H9 (cell line): ENCODE measurements at regions not wholly inside any gene's neighbourhood (a gene's known extent, or its start where the extent isn't known, plus 50 kb on each side); places are given as distances from the start of the nearest gene placed in this dataset.

Experiments used
- DNase-seq: peaks from one replicate; pipeline ENCODE4 v3.0.0-alpha.2; 2017
- H2AFZ ChIP-seq: one replicate; pipeline ENCODE4 v1.6.1; 2013; ENCODE audit warnings: mild to moderate bottlenecking, low read length, control low read depth, moderate library complexity
- H2AK5ac ChIP-seq: 2 replicates; pipeline ENCODE4 v1.6.1; 2013; ENCODE audit warnings: low read length, control low read depth, mixed read lengths; ENCODE audit not compliant: insufficient read length
- H2BK120ac ChIP-seq: one replicate; pipeline ENCODE4 v1.6.1; 2013; ENCODE audit warnings: low read depth, mild to moderate bottlenecking, low read length, control low read depth, inconsistent platforms; ENCODE audit not compliant: poor library complexity, severe bottlenecking
- H2BK12ac ChIP-seq: 2 replicates; pipeline ENCODE4 v1.6.1; 2013; ENCODE audit warnings: low read length, control low read depth, mixed read lengths, low read depth; ENCODE audit not compliant: insufficient read length
- H2BK15ac ChIP-seq: 2 replicates; pipeline ENCODE4 v1.6.1; 2013; ENCODE audit warnings: low read depth, low read length, control low read depth
- H2BK20ac ChIP-seq: one replicate; pipeline ENCODE4 v1.6.1; 2013; ENCODE audit warnings: low read depth, mild to moderate bottlenecking, low read length, control low read depth, inconsistent platforms; ENCODE audit not compliant: poor library complexity, severe bottlenecking
- H2BK5ac ChIP-seq: 2 replicates; pipeline ENCODE4 v1.6.1; 2013; ENCODE audit warnings: low read length, control low read depth, mixed read lengths; ENCODE audit not compliant: insufficient read length
- H3K14ac ChIP-seq: 2 replicates; pipeline ENCODE4 v1.6.1; 2013; ENCODE audit warnings: low read length, control low read depth; ENCODE audit not compliant: insufficient read depth
- H3K18ac ChIP-seq: 2 replicates; pipeline ENCODE4 v1.6.1; 2013; ENCODE audit warnings: low read depth, mild to moderate bottlenecking, mixed read lengths, low read length, control low read depth; ENCODE audit not compliant: insufficient read length
- H3K23ac ChIP-seq: 2 replicates; pipeline ENCODE4 v1.6.1; 2013; ENCODE audit warnings: low read length, control low read depth, mixed read lengths, low read depth; ENCODE audit not compliant: insufficient read length
- H3K23me2 ChIP-seq: 2 replicates; pipeline ENCODE4 v1.6.1; 2013; ENCODE audit warnings: low read depth, mild to moderate bottlenecking, mixed read lengths, low read length, control low read depth; ENCODE audit not compliant: insufficient read length, poor library complexity, severe bottlenecking
- H3K27ac ChIP-seq: 2 replicates; pipeline ENCODE4 v1.5.1; 2013; ENCODE audit warnings: low read length, control low read depth, mixed read lengths, low read depth; ENCODE audit not compliant: insufficient read length
- H3K27me3 ChIP-seq: 2 replicates; pipeline ENCODE4 v1.6.1; 2013; ENCODE audit warnings: low read length, control low read depth, inconsistent platforms; ENCODE audit not compliant: insufficient read depth
- H3K4ac ChIP-seq: 2 replicates; pipeline ENCODE4 v1.6.1; 2013; ENCODE audit warnings: low read depth, mild to moderate bottlenecking, control low read depth, inconsistent platforms, low read length, moderate library complexity
- H3K4me1 ChIP-seq: 2 replicates; pipeline ENCODE4 v1.6.1; 2013; ENCODE audit warnings: low read length, control low read depth, inconsistent platforms; ENCODE audit not compliant: insufficient read depth
- H3K4me2 ChIP-seq: 2 replicates; pipeline ENCODE4 v1.6.1; 2013; ENCODE audit warnings: low read length, control low read depth, mixed read lengths; ENCODE audit not compliant: insufficient read length, insufficient read depth
- H3K56ac ChIP-seq: 2 replicates; pipeline ENCODE4 v1.6.1; 2013; ENCODE audit warnings: low read depth, mild to moderate bottlenecking, mixed read lengths, low read length, control low read depth; ENCODE audit not compliant: insufficient read length
- H3K79me1 ChIP-seq: 2 replicates; pipeline ENCODE4 v1.6.1; 2013; ENCODE audit warnings: low read depth, mild to moderate bottlenecking, moderate library complexity, low read length, control low read depth, inconsistent platforms; ENCODE audit not compliant: insufficient read depth, poor library complexity, severe bottlenecking
- H3K79me2 ChIP-seq: 2 replicates; pipeline ENCODE4 v1.6.1; 2013; ENCODE audit warnings: low read length, control low read depth, inconsistent platforms; ENCODE audit not compliant: insufficient read depth
- H3K9ac ChIP-seq: 2 replicates; pipeline ENCODE4 v1.6.1; 2013; ENCODE audit warnings: low read length, control low read depth, mixed read lengths; ENCODE audit not compliant: insufficient read length; ENCODE audit errors: extremely low read depth
- H3K9me3 ChIP-seq: one replicate; pipeline ENCODE4 v1.6.1; 2013; ENCODE audit warnings: low read depth, low read length, inconsistent platforms; ENCODE audit not compliant: control insufficient read depth
- H3T11ph ChIP-seq: one replicate; pipeline ENCODE4 v1.6.1; 2013; ENCODE audit warnings: mild to moderate bottlenecking, low read length, control low read depth, inconsistent platforms
- H4K20me1 ChIP-seq: one replicate; pipeline ENCODE4 v1.6.1; 2013; ENCODE audit not compliant: control insufficient read depth, insufficient read length, insufficient read depth
- H4K5ac ChIP-seq: 2 replicates; pipeline ENCODE4 v1.6.1; 2013; ENCODE audit warnings: low read depth, mild to moderate bottlenecking, mixed read lengths, low read length, control low read depth; ENCODE audit not compliant: insufficient read length
- H4K8ac ChIP-seq: replicated peaks from 2 replicates; pipeline ENCODE4 v1.6.1; 2013; ENCODE audit warnings: low read length, control low read depth, mixed read lengths, low read depth; ENCODE audit not compliant: insufficient read length
- H4K91ac ChIP-seq: 2 replicates; pipeline ENCODE4 v1.6.1; 2013; ENCODE audit warnings: low read depth, mild to moderate bottlenecking, moderate library complexity, mixed read lengths, low read length, control low read depth; ENCODE audit not compliant: insufficient read length
- H3K27ac Mint-ChIP-seq, 3 experiments: 2 replicates in 2 of 3; 3 replicates in 1 of 3; pipeline ENCODE4 v1.8.0; 2020 to 2021; ENCODE audit warnings: mixed read lengths in 3 of 3, mild to moderate bottlenecking in 1 of 3, moderate library complexity in 1 of 3
- H3K27me3 Mint-ChIP-seq: 2 replicates; pipeline ENCODE4 v1.8.0; 2021; ENCODE audit warnings: low read depth, mild to moderate bottlenecking, moderate library complexity, mixed read lengths
- H3K36me3 Mint-ChIP-seq, 3 experiments: 2 replicates in 2 of 3; 3 replicates in 1 of 3; pipeline ENCODE4 v1.8.0; 2020 to 2021; ENCODE audit warnings: low read depth in 3 of 3, mixed read lengths in 3 of 3; ENCODE audit not compliant: insufficient read depth in 1 of 3
- H3K4me1 Mint-ChIP-seq, 2 experiments: 2 replicates each; pipeline ENCODE4 v1.8.0; 2020; ENCODE audit warnings: mixed read lengths in 2 of 2
- H3K4me3 Mint-ChIP-seq, 2 experiments: 2 replicates in 1 of 2; 3 replicates in 1 of 2; pipeline ENCODE4 v1.8.0; 2020 to 2021; ENCODE audit warnings: mild to moderate bottlenecking in 2 of 2, mixed read lengths in 2 of 2, moderate library complexity in 1 of 2
- H3K9me3 Mint-ChIP-seq, 2 experiments: 2 replicates in 1 of 2; 3 replicates in 1 of 2; pipeline ENCODE4 v1.8.0; 2020; ENCODE audit warnings: mild to moderate bottlenecking in 2 of 2, mixed read lengths in 2 of 2, moderate library complexity in 1 of 2
- CTCF ChIP-seq: fragments of 200-600 bp; sonication (generic); conservative IDR thresholded peaks from 3 replicates; pipeline ENCODE4 v1.8.0; 2021; ENCODE audit warnings: antibody characterized with exemption, mild to moderate bottlenecking

- Mint-ChIP-seq H3K4me1 (peaks cover 10% of the 10 kb centered on the region in 2 experiments; a peak in 3 of 4 replicates), H3K36me3 (no peaks in the 10 kb centered on the region; a peak in 1 of 7 replicates), H3K27ac (no peak overlapping the region), H3K9me3 (no peaks in the 10 kb centered on the region; a peak in 1 of 5 replicates), H3K27me3 (no peaks in the 10 kb centered on the region), H3K4me3 (no peak overlapping the region)
- H3K23me2 ChIP-seq = no peaks in the 10 kb centered on the region
- no peak overlapping the region for H3K4me2 ChIP-seq
- H3K4me1 ChIP-seq = no peaks in the 10 kb centered on the region
- H3K4ac ChIP-seq = no peak overlapping the region
- no peaks in the 10 kb centered on the region for H3K27me3 ChIP-seq
- no peak overlapping the region for H3K14ac ChIP-seq
- H2BK120ac ChIP-seq = no peak overlapping the region
- H2BK15ac ChIP-seq = no peak overlapping the region
- H2BK20ac ChIP-seq = no peak overlapping the region
- H2AFZ ChIP-seq = no peak overlapping the region
- no peaks in the 10 kb centered on the region for H3K79me2 ChIP-seq
- no peaks in the 10 kb centered on the region for H4K20me1 ChIP-seq
- no peak overlapping the region for H3T11ph ChIP-seq
- no peak for TF ChIP-seq CTCF
- H3K9me3 ChIP-seq = no peaks in the 10 kb centered on the region
- no peak for DNase-seq
- no peak overlapping the region for H3K56ac ChIP-seq
- H3K18ac ChIP-seq = no peak overlapping the region
- no peak overlapping the region for H3K27ac ChIP-seq
- no peak overlapping the region for H2BK12ac ChIP-seq
- no peak overlapping the region for H4K91ac ChIP-seq
- H3K9ac ChIP-seq = no peak overlapping the region
- H4K8ac ChIP-seq = no peak overlapping the region
- no peak overlapping the region for H3K23ac ChIP-seq
- H2BK5ac ChIP-seq = no peak overlapping the region
- no peaks in the 10 kb centered on the region for H3K79me1 ChIP-seq
- H2AK5ac ChIP-seq = no peak overlapping the region
- no peak overlapping the region for H4K5ac ChIP-seq
Measured at GRCh38 chr18:1922066-1922465, 649.2 kb downstream of the METTL4 start.
